OCI-LY7 (cell line): ENCODE measurements at regions not wholly inside any gene's neighbourhood (a gene's known extent, or its start where the extent isn't known, plus 50 kb on each side); places are given as distances from the start of the nearest gene placed in this dataset.

Source experiments
- BruUV-seq: library from RNA; stranded (reverse); fragments of 400-500 nt; replicated peaks from 2 replicates; lab custom pipeline; 2021; lab: Mats Ljungman, UMichigan
- CTCF ChIA-PET: fragments of 300-600 bp; sonication (Branson Sonifier 250); formaldehyde crosslinking; loops from one replicate; lab custom pipeline; 2022; ENCODE audit warnings: antibody characterized with exemption; ENCODE audit not compliant: unreplicated experiment; lab: Charles Lee
- POLR2A ChIA-PET: fragments of 300-600 bp; sonication (Branson Sonifier 250); formaldehyde crosslinking; loops from one replicate; lab custom pipeline; 2022; ENCODE audit warnings: antibody characterized with exemption; lab: Charles Lee
- DNase-seq: peaks from one replicate; pipeline ENCODE4 v3.0.0-alpha.2; 2015; ENCODE audit warnings: low spot score
- H2AFZ ChIP-seq: fragments of 200-600 bp; sonication (generic), shearing (Covaris generic); 2 replicates; pipeline ENCODE4 v1.6.1; 2014; ENCODE audit warnings: mild to moderate bottlenecking, antibody characterized with exemption, low read length, moderate library complexity
- H3K27ac ChIP-seq: fragments of 200-600 bp; sonication (generic); 2 replicates; pipeline ENCODE4 v1.5.1; 2014; ENCODE audit warnings: mixed run types, low read depth, mild to moderate bottlenecking, moderate library complexity, low read length, inconsistent platforms; ENCODE audit not compliant: poor library complexity, severe bottlenecking
- H3K36me3 ChIP-seq: fragments of 200-600 bp; sonication (generic); 2 replicates; pipeline ENCODE4 v1.6.1; 2014; ENCODE audit warnings: mild to moderate bottlenecking, antibody characterized with exemption, low read length, moderate library complexity, mixed read lengths; ENCODE audit not compliant: insufficient read depth
- H3K4me1 ChIP-seq: fragments of 200-600 bp; sonication (generic); 2 replicates; pipeline ENCODE4 v1.5.1; 2014; ENCODE audit warnings: mild to moderate bottlenecking, low read length; ENCODE audit not compliant: insufficient read depth, poor library complexity, severe bottlenecking
- H3K4me2 ChIP-seq: fragments of 200-600 bp; sonication (generic); 2 replicates; pipeline ENCODE4 v1.6.1; 2014; ENCODE audit warnings: mild to moderate bottlenecking, low read length
- H3K4me3 ChIP-seq: fragments of 200-600 bp; sonication (generic); 2 replicates; pipeline ENCODE4 v1.5.1; 2014; ENCODE audit warnings: mild to moderate bottlenecking, low read depth, low read length; ENCODE audit not compliant: poor library complexity, severe bottlenecking
- H3K79me2 ChIP-seq: fragments of 200-600 bp; sonication (generic); 2 replicates; pipeline ENCODE4 v1.6.1; 2016; ENCODE audit warnings: low read depth, mild to moderate bottlenecking, low read length, moderate library complexity, mixed read lengths; ENCODE audit not compliant: insufficient read depth
- H3K9me2 ChIP-seq: fragments of 200-600 bp; sonication (generic); 2 replicates; pipeline ENCODE4 v1.6.1; 2016; ENCODE audit warnings: mild to moderate bottlenecking, low read length, mixed read lengths; ENCODE audit not compliant: insufficient read depth
- H3K9me3 ChIP-seq: fragments of 200-600 bp; sonication (generic); 2 replicates; pipeline ENCODE4 v1.6.1; 2014; ENCODE audit warnings: mild to moderate bottlenecking, mixed run types, low read length, mixed read lengths
- H4K20me1 ChIP-seq: fragments of 200-600 bp; sonication (generic); 2 replicates; pipeline ENCODE4 v1.6.1; 2014; ENCODE audit warnings: mild to moderate bottlenecking, antibody characterized with exemption, low read length, moderate library complexity, mixed read lengths; ENCODE audit not compliant: insufficient read depth
- EZH2phosphoT487 ChIP-seq: fragments of 200-600 bp; sonication (generic); IDR thresholded peaks from 2 replicates; pipeline ENCODE4 v1.6.1; 2018; ENCODE audit warnings: low read depth, borderline replicate concordance, mild to moderate bottlenecking, mixed run types, antibody characterized with exemption, low read length, moderate library complexity, mixed read lengths
- intact Hi-C: fragments of 100-400 bp; cut with micrococcal nuclease; formaldehyde crosslinking; loops from one replicate; pipeline ENCODE4 v1.10.0; 2022; ENCODE audit not compliant: unreplicated experiment
- TF ChIP-seq, protein P1 (sequence below): fragments of 200-600 bp; sonication (generic); conservative IDR thresholded peaks from 2 replicates; pipeline ENCODE4 v1.5.1; 2014; ENCODE audit warnings: mild to moderate bottlenecking, antibody characterized with exemption, low read length, moderate library complexity, mixed read lengths

DNA sequence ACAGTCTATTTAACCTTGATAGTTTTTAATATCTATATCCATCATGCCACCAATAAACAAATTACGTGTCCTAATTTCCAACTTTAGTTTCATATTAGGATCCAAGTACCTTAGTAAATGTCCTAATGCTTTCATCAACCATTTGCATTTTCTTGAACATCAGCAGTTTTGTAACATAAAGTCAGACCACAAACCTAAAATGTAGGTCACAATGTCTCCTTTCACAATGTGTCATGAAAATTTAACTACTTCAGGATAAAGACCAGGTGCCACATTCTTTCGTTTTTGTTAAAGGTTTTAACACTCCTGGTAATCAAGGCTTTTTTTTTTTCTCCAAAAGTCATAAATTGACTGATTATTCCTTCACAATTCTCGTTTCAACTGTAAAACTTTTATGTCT lies 310.7 kb upstream of the PMFBP1 start:
- intact Hi-C loops: no loop called here
- no peak for DNase-seq
- ChIA-PET POLR2A (no interaction called here), CTCF (no interaction called here)
- H3K27ac ChIP-seq: no peak overlapping the region
- no TSS peak for BruUV-seq
- H3K4me3 ChIP-seq: no peak overlapping the region
- H3K9me2 ChIP-seq: no peaks in the 10 kb centered on the region
- H3K9me3 ChIP-seq: no peaks in the 10 kb centered on the region
- H3K4me1 ChIP-seq: no peaks in the 10 kb centered on the region
- H3K4me2 ChIP-seq: no peak overlapping the region
- TF ChIP-seq EZH2phosphoT487: no peak
- TF ChIP-seq, protein P1, sequence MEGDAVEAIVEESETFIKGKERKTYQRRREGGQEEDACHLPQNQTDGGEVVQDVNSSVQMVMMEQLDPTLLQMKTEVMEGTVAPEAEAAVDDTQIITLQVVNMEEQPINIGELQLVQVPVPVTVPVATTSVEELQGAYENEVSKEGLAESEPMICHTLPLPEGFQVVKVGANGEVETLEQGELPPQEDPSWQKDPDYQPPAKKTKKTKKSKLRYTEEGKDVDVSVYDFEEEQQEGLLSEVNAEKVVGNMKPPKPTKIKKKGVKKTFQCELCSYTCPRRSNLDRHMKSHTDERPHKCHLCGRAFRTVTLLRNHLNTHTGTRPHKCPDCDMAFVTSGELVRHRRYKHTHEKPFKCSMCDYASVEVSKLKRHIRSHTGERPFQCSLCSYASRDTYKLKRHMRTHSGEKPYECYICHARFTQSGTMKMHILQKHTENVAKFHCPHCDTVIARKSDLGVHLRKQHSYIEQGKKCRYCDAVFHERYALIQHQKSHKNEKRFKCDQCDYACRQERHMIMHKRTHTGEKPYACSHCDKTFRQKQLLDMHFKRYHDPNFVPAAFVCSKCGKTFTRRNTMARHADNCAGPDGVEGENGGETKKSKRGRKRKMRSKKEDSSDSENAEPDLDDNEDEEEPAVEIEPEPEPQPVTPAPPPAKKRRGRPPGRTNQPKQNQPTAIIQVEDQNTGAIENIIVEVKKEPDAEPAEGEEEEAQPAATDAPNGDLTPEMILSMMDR: no peak
- H3K79me2 ChIP-seq: no peaks in the 10 kb centered on the region
- no peaks in the 10 kb centered on the region; the same call in 1 of the 2 replicates for H4K20me1 ChIP-seq
- no peak overlapping the region for H2AFZ ChIP-seq
- no peaks in the 10 kb centered on the region for H3K36me3 ChIP-seq

DNA sequence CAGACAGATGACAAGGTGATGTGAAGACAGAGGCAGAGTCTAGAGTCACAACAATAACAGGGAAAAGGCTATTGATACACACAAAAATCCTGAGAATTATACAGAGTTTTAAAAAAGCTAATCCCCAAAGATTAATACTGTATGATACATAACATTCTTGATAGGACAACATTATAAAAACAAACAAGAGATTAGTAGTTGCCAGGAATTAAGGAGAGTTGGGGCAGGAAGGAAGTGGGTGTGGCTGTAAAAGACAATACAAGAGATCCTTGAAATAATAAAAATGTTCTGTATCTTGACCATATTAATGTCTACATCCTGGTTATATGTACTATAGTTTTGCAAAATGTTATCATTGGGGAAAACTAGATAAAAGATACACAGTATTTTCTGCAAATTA lies 309.5 kb upstream of the PMFBP1 start:
- DNase-seq: no peak

DNA sequence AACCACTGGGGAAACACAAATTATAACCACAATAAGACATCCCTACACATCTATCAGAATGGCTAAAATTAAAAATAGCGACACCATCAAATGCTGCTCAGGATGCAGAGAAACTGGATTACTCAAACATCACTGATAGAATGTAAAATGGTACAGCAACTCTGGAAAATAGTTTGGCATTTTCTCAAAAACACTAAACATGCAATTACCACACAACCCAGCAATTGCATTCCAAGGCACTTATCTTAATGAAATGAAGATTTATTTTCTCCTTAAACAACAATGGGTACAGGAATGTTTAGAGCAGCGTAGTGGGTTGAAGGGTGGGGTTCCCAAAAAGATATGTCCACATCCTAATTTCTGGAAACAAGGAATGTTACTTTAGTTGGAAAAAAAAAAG lies 309.0 kb upstream of the PMFBP1 start:
- Histone ChIP-seq H3K79me2 (no peaks in the 10 kb centered on the region), H3K4me1 (no peaks in the 10 kb centered on the region), H3K9me3 (no peaks in the 10 kb centered on the region), H2AFZ (no peak overlapping the region), H3K36me3 (no peaks in the 10 kb centered on the region), H4K20me1 (no peaks in the 10 kb centered on the region; the same call in 1 of the 2 replicates), H3K27ac (no peak overlapping the region), H3K4me2 (no peak overlapping the region), H3K4me3 (no peak overlapping the region), H3K9me2 (no peaks in the 10 kb centered on the region)
- intact Hi-C loops: no loop called here
- no TSS peak for BruUV-seq
- DNase-seq: no peak
- POLR2A ChIA-PET: no interaction called here
- CTCF ChIA-PET: no interaction called here
- TF ChIP-seq, protein P1: no peak
- no peak for TF ChIP-seq EZH2phosphoT487

More for the DNA sequence above, 309.5 kb upstream of the PMFBP1 start:
- no peaks in the 10 kb centered on the region; the same call in 1 of the 2 replicates for H4K20me1 ChIP-seq
- H3K79me2 ChIP-seq: no peaks in the 10 kb centered on the region
- H3K27ac ChIP-seq: no peak overlapping the region
- intact Hi-C loops: no loop called here
- H2AFZ ChIP-seq: no peak overlapping the region
- H3K4me3 ChIP-seq: no peak overlapping the region
- no peaks in the 10 kb centered on the region for H3K36me3 ChIP-seq
- ChIA-PET CTCF (no interaction called here), POLR2A (no interaction called here)
- H3K9me3 ChIP-seq: no peaks in the 10 kb centered on the region
- no peaks in the 10 kb centered on the region for H3K9me2 ChIP-seq
- TF ChIP-seq, protein P1: no peak
- TF ChIP-seq EZH2phosphoT487: no peak
- no TSS peak for BruUV-seq
- no peaks in the 10 kb centered on the region for H3K4me1 ChIP-seq
- no peak overlapping the region for H3K4me2 ChIP-seq
